HG03342 (cell line): ENCODE measurements at regions not wholly inside any gene's neighbourhood (a gene's known extent, or its start where the extent isn't known, plus 50 kb on each side); places are given as distances from the start of the nearest gene placed in this dataset.
"Not testable (repeated sequence)": the region's sequence is repeated elsewhere in the genome, so short reads cannot be mapped to it uniquely, and the experiment has no call there.

Experiments used
- ATAC-seq: cut with Tn5 transposase; IDR thresholded peaks from one replicate; pipeline ENCODE4 v1.9.1; 2021; ENCODE audit warnings: mild to moderate bottlenecking, moderate library complexity; ENCODE audit not compliant: unreplicated experiment

GRCh38 chr19:31444931-31445330, 95.7 kb upstream of the TSHZ3 start:
- no peak for ATAC-seq

DNA sequence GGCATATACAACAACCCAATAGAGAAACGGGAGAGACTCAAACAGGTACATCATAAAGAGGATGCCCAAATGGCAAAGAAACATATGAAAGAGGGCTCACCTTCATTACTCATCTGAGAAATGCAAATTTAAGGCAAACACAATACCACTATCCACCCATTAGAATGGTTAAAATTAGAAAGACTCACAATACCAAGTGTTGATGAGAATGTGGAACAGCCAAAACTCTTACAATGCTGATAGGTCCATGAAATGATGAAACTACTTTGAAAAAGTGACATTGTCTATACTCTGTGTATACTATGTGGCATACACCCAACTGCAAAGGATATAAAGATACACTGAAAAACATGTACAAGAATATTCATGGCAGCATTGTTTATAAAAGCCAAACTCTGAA, 96.2 kb upstream of the TSHZ3 start:
- ATAC-seq, result no peak

DNA sequence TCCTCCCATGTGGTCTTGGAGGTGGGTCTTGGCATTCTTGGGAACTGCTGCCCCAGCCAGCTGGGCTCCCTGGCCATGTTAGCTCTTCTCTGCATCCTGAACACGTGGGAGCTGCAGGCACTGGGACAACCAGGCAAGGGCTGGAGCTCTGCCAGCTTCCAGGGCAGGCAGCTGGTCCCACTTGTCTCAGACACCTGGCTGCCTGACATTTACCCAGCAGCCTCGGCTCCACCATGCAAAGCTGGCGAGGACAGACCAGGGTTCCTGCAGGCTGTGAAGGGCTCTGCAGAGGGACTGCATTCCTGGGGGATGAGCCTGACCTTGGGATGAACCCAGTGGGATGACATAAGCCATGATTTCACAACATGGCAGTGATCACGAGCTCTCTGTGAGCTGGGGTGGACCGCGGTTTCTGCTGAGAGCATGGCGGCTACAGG, 99.0 kb upstream of the TSHZ3 start:
- no peak for ATAC-seq

- ATAC-seq, result no peak
Measured at GRCh38 chr19:31449379-31449778, 100.1 kb upstream of the TSHZ3 start.

- ATAC-seq, result no peak
Measured at GRCh38 chr19:31450696-31451095, 101.5 kb upstream of the TSHZ3 start.

DNA sequence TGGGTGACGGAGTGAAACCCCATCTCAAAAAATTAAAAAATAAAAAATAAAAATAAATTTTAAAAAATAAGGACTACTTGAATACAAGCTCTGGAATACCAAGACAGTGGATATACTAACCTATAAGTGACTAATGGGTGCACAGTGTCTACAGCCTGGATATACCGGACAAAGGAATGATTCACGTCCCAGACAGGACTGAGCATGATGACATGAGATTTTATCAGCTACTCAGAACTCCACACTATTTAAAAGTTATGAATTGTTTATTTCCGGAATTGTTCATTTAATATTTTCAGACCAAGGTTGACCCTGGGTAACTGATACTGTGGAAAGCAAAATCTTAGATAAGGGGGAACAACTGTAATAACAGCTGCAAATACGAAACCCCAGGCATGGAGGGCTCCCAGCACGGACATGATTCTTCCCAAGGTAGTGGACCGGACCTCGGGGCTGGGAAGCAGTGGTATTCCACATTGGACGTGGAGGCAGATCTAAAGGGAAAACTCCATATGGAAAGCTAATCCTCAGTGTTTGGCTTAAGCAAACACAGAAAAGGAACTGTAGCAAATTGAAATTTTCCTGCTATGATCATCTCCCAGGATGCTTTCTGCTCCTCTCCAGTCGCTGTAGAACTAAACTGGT, 102.6 kb upstream of the TSHZ3 start:
- no peak for ATAC-seq

- ATAC-seq, result no peak
Measured at GRCh38 chr19:31459430-31459829, 110.2 kb upstream of the TSHZ3 start.

DNA sequence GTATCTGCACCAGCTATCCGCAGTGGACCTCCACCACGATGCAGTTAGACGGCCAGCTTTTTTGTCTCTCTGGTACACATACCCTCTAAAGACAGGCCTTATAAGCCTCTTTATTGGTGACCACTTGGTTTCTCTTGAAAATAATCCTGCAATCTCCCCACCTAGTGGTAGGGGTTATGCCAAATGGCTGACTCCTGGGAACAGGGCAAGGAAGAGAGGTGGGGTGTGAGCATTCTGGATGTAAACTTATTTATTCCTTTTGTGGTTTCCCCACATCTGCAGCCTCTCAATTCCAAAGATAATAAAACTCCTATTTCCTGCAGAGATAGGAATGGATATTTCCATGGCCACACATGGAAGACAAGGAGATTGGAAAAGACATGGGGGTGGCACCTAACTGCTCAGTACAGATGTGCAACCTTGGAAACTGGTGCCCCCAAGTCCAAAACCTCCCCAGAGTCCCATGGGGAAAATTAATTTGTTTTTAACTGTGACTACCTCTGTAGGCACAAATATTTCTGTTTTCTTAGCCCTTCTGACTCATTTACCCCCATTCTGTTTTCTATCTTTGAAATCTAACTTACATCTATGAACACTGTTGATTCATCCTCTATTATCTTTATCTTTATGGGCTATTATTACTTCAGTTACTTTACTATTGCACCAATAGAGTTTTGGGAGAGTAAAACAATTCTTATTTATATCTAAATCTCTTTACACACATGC, 112.7 kb upstream of the TSHZ3 start:
- ATAC-seq, result no peak

DNA sequence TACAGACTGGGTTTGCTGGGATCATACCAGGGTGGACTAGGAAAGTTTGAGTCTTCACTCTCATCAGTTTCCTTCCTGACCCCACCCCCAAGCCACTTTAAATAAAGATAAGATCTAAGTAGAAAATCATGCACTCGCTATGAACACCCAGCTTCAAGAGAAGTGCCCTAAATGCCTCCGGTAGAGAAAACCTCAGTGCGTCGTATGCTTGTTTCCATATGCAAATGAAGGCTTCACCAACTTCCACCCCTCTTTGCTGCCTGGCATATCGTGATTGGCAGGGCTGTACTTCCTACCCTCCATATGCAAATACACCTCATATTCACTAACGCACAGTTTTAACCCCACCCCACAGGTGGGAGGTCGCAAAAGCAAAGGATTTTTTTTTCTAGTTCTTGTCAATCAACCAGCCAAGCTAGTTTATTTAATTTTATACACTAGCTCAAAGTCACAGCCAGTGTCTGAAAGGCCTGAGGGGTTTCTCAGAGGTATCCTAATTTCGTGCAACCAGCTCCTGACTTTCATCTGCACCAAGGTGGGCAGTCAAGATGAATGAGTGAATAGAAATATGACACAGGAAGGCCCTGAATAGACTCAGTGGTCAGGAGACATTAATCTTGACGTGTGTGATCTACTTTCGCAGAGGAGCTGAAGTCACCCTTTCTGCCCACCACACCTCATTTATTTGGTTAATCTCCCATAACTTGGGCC, 121.1 kb upstream of the TSHZ3 start:
- no peak for ATAC-seq

DNA sequence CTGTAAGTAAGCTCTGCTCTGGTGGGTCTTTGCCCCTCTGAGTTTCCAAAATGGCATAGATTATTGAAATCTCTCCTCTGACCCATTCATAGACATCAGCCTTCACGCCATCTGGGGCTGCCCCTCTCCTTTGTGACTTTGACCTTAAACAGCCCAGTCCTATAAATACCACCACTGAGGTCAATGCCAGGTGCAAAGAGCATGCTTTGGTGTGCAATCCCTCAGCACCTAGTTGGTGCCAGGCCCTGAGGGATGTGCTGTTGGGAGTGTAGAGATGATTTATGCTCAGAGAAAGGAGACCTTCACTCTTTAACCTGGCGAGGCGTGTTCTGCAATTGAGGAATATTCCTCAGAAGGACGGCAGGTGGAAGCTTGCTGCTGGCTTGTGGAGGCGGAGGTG, 121.7 kb upstream of the TSHZ3 start:
- ATAC-seq, result no peak

GRCh38 chr19:31478241-31478640, 129.0 kb upstream of the TSHZ3 start:
- ATAC-seq, result no peak

GRCh38 chr19:31483226-31483857, 134.1 kb upstream of the TSHZ3 start:
- no peak for ATAC-seq

DNA sequence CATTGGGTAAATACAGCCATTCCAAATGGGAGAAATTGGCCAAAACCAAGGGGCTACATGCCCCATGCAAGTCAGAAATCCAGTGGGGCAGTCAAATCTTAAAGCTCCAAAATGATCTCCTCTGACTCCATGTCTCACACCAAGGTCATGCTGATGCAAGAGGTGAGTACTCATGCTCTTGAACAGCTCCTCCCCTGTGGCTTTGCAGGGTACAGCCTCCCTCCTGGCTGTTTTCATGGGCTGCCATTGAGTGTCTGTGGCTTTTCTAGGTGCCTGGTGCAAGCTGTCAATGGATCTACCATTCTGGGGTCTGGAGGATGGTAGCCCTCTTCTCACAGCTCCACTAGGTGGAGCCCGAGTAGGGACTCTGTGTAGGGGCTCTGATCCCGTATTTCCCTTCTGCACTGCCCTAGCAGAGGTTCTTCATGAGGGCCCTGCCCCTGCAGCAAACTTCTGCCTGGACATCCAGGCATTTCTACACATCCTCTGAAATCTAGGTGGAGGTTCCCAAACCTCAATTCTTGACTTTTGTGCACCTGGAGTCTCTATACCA, 135.7 kb upstream of the TSHZ3 start:
- ATAC-seq, result not testable (repeated sequence)

- no peak for ATAC-seq
Measured at GRCh38 chr19:31485472-31485871, 136.2 kb upstream of the TSHZ3 start.

GRCh38 chr19:31491242-31491641, 142.0 kb upstream of the TSHZ3 start:
- ATAC-seq, result no peak

GRCh38 chr19:31492050-31492449, 142.8 kb upstream of the TSHZ3 start:
- ATAC-seq, result no peak

GRCh38 chr19:31496076-31496475, 146.8 kb upstream of the TSHZ3 start:
- ATAC-seq, result no peak

DNA sequence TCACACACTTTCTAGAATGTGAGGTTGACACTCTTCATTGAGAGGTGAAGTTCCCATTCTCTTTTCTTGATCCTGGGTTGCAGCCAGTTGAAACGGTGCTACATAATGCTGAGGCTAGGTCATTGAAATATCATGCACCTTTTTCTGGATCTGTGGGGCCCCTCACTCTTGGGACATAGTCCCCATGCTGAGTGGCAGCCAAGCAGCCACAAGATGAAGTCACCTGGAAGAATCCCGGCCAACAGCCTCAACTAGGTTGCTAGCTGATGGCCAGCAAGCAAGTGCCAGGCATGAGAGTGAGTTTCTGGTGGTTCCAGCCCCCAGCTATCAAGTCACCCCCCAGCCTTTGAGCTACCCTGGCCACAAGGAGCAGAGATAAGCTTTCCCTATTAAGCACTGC, 148.5 kb upstream of the TSHZ3 start:
- ATAC-seq, result no peak

DNA sequence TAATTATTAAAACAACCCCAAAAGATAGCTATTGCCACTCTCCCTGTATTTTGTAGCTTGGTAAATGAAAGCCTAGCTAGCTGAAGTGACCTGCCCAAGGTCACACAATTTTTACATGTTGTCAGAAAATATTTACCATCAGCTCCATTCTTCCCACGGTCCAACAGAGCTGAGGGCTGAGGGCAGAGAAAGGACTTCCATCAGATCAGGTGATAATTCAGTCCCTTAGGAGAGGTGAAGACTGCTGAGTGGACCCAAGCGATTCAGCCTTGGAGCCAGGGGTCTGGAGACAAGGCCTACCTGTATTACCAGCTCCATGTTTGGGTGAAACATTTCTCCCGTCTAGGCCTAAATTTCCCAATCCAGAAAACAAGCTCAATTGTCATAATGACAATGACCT, 149.5 kb upstream of the TSHZ3 start:
- no peak for ATAC-seq

- ATAC-seq, result no peak
Measured at GRCh38 chr19:31499281-31500196, 150.3 kb upstream of the TSHZ3 start.
